ENCODE measurements at regions not wholly inside any gene's neighbourhood (a gene's known extent, or its start where the extent isn't known, plus 50 kb on each side); places are given as distances from the start of the nearest gene placed in this dataset.

GRCh38 chr20:4555188-4555890 lies 130.9 kb upstream of the PRNP start:
- H3K4me2 ChIP-seq (ENCODE audit: low read length) = no peak overlapping the region
- no peak overlapping the region for H3K27ac ChIP-seq (ENCODE audit: low read length)

GRCh38 chr20:4554346-4554745 lies 131.9 kb upstream of the PRNP start:
- no peaks in the 10 kb centered on the region for H3K4me1 ChIP-seq (ENCODE audit: low read length)
- no peak overlapping the region for H3K27ac ChIP-seq (ENCODE audit: low read length)
- no peaks in the 10 kb centered on the region for H4K20me1 ChIP-seq (ENCODE audit: insufficient read depth, low read length)
- H3K4me2 ChIP-seq (ENCODE audit: low read length) = no peak overlapping the region
- H3K36me3 ChIP-seq (replicated peaks; ENCODE audit: low read depth, low read length) = no peaks in the 10 kb centered on the region
- H2AFZ ChIP-seq (ENCODE audit: low read depth, low read length) = no peak overlapping the region
- no peak overlapping the region for H3K4me3 ChIP-seq (ENCODE audit: low read length)
- H3K79me2 ChIP-seq (ENCODE audit: low read length) = no peaks in the 10 kb centered on the region
- no peaks in the 10 kb centered on the region for H3K9me3 ChIP-seq (ENCODE audit: insufficient read depth, low read length)
- H3K27me3 ChIP-seq (ENCODE audit: low read depth, low read length) = peaks cover 56% of the 10 kb centered on the region
- H3K9ac ChIP-seq (ENCODE audit: low read length) = no peak overlapping the region
- TF ChIP-seq CTCF (IDR thresholded peaks at IDR 0.05; ENCODE audit: low read depth, low read length) = no peak
- no peak for TF ChIP-seq EZH2phosphoT487 (IDR thresholded peaks at IDR 0.05; ENCODE audit: low read depth)

More at GRCh38 chr20:4555188-4555890, 130.9 kb upstream of the PRNP start:
- H3K9me3 ChIP-seq (ENCODE audit: insufficient read depth, low read length) = no peaks in the 10 kb centered on the region
- no peaks in the 10 kb centered on the region for H3K36me3 ChIP-seq (replicated peaks; ENCODE audit: low read depth, low read length)
- no peak overlapping the region for H3K9ac ChIP-seq (ENCODE audit: low read length)
- no peak for TF ChIP-seq EZH2phosphoT487 (IDR thresholded peaks at IDR 0.05; ENCODE audit: low read depth)
- no peak for TF ChIP-seq CTCF (IDR thresholded peaks at IDR 0.05; ENCODE audit: low read depth, low read length)
- no peak overlapping the region for H3K4me3 ChIP-seq (ENCODE audit: low read length)
- H3K4me1 ChIP-seq (ENCODE audit: low read length) = no peaks in the 10 kb centered on the region
- H2AFZ ChIP-seq (ENCODE audit: low read depth, low read length) = no peak overlapping the region
- H4K20me1 ChIP-seq (ENCODE audit: insufficient read depth, low read length) = no peaks in the 10 kb centered on the region
- H3K27me3 ChIP-seq (ENCODE audit: low read depth, low read length) = peaks cover 59% of the 10 kb centered on the region
- H3K79me2 ChIP-seq (ENCODE audit: low read length) = no peaks in the 10 kb centered on the region

GRCh38 chr20:4552075-4552640 lies 134.1 kb upstream of the PRNP start:
- H3K27ac ChIP-seq (ENCODE audit: low read length) = no peak overlapping the region
- H3K4me2 ChIP-seq (ENCODE audit: low read length) = no peak overlapping the region
- H4K20me1 ChIP-seq (ENCODE audit: insufficient read depth, low read length) = no peaks in the 10 kb centered on the region
- H3K79me2 ChIP-seq (ENCODE audit: low read length) = no peaks in the 10 kb centered on the region
- peaks cover 55% of the 10 kb centered on the region for H3K27me3 ChIP-seq (ENCODE audit: low read depth, low read length)
- H3K4me1 ChIP-seq (ENCODE audit: low read length) = no peaks in the 10 kb centered on the region
- no peak for TF ChIP-seq EZH2phosphoT487 (IDR thresholded peaks at IDR 0.05; ENCODE audit: low read depth)
- TF ChIP-seq CTCF (IDR thresholded peaks at IDR 0.05; ENCODE audit: low read depth, low read length) = no peak
- no peaks in the 10 kb centered on the region for H3K36me3 ChIP-seq (replicated peaks; ENCODE audit: low read depth, low read length)
- H2AFZ ChIP-seq (ENCODE audit: low read depth, low read length) = no peak overlapping the region
- no peaks in the 10 kb centered on the region for H3K9me3 ChIP-seq (ENCODE audit: insufficient read depth, low read length)
- H3K9ac ChIP-seq (ENCODE audit: low read length) = no peak overlapping the region
- H3K4me3 ChIP-seq (ENCODE audit: low read length) = no peak overlapping the region

GRCh38 chr20:4550740-4551139 lies 135.5 kb upstream of the PRNP start:
- Histone ChIP-seq H3K27ac (ENCODE audit: low read length) (no peak overlapping the region), H3K9ac (ENCODE audit: low read length) (no peak overlapping the region), H3K4me2 (ENCODE audit: low read length) (no peak overlapping the region)

More at GRCh38 chr20:4550740-4551139, 135.5 kb upstream of the PRNP start:
- H3K27me3 ChIP-seq (ENCODE audit: low read depth, low read length) = peaks cover 60% of the 10 kb centered on the region
- no peaks in the 10 kb centered on the region for H3K4me1 ChIP-seq (ENCODE audit: low read length)
- no peaks in the 10 kb centered on the region for H4K20me1 ChIP-seq (ENCODE audit: insufficient read depth, low read length)
- H3K36me3 ChIP-seq (replicated peaks; ENCODE audit: low read depth, low read length) = no peaks in the 10 kb centered on the region
- H3K9me3 ChIP-seq (ENCODE audit: insufficient read depth, low read length) = no peaks in the 10 kb centered on the region
- H2AFZ ChIP-seq (ENCODE audit: low read depth, low read length) = no peak overlapping the region
- H3K4me3 ChIP-seq (ENCODE audit: low read length) = no peak overlapping the region
- TF ChIP-seq EZH2phosphoT487 (IDR thresholded peaks at IDR 0.05; ENCODE audit: low read depth) (no peak), CTCF (IDR thresholded peaks at IDR 0.05; ENCODE audit: low read depth, low read length) (no peak)
- no peaks in the 10 kb centered on the region for H3K79me2 ChIP-seq (ENCODE audit: low read length)
